ENCODE measurements at regions not wholly inside any gene's neighbourhood (a gene's known extent, or its start where the extent isn't known, plus 50 kb on each side); places are given as distances from the start of the nearest gene placed in this dataset.

- WGBS (ENCODE audit: insufficient coverage, low lambda C conversion rate): 81% methylated on average over 2 of the region's 2 CpGs
- Histone ChIP-seq H3K9me3 (ENCODE audit: control insufficient read depth, low read depth, low read length) (no peaks in the 10 kb centered on the region), H3K36me3 (ENCODE audit: control insufficient read depth, insufficient read depth, low read length) (no peaks in the 10 kb centered on the region), H3K4me3 (ENCODE audit: low read length) (no peak overlapping the region), H3K27me3 (ENCODE audit: control insufficient read depth, insufficient read depth, low read length) (no peaks in the 10 kb centered on the region), H3K27ac (ENCODE audit: low read length) (no peak overlapping the region), H3K4me1 (ENCODE audit: control insufficient read depth, insufficient read depth, low read length) (no peaks in the 10 kb centered on the region)
- DNase-seq: no peak
Measured at GRCh38 chr2:180180511-180180910, 173.4 kb upstream of the CWC22 start.

- Histone ChIP-seq H3K36me3 (ENCODE audit: control insufficient read depth, insufficient read depth, low read length) (no peaks in the 10 kb centered on the region), H3K4me3 (ENCODE audit: low read length) (no peak overlapping the region), H3K9me3 (ENCODE audit: control insufficient read depth, low read depth, low read length) (no peaks in the 10 kb centered on the region), H3K27me3 (ENCODE audit: control insufficient read depth, insufficient read depth, low read length) (no peaks in the 10 kb centered on the region), H3K27ac (ENCODE audit: low read length) (no peak overlapping the region), H3K4me1 (ENCODE audit: control insufficient read depth, insufficient read depth, low read length) (no peaks in the 10 kb centered on the region)
- DNase-seq: no peak
Measured at GRCh38 chr2:180177534-180177933, 170.4 kb upstream of the CWC22 start.

- no peak for DNase-seq
- Histone ChIP-seq H3K4me1 (ENCODE audit: control insufficient read depth, insufficient read depth, low read length) (no peaks in the 10 kb centered on the region), H3K36me3 (ENCODE audit: control insufficient read depth, insufficient read depth, low read length) (no peaks in the 10 kb centered on the region), H3K27me3 (ENCODE audit: control insufficient read depth, insufficient read depth, low read length) (no peaks in the 10 kb centered on the region), H3K9me3 (ENCODE audit: control insufficient read depth, low read depth, low read length) (no peaks in the 10 kb centered on the region), H3K4me3 (ENCODE audit: low read length) (no peak overlapping the region), H3K27ac (ENCODE audit: low read length) (no peak overlapping the region)
- no CpG with 5 or more reads among the region's 2 CpGs for WGBS (ENCODE audit: insufficient coverage, low lambda C conversion rate)
Measured at GRCh38 chr2:180175736-180176135, 168.6 kb upstream of the CWC22 start.

- Histone ChIP-seq H3K9me3 (ENCODE audit: control insufficient read depth, low read depth, low read length) (no peaks in the 10 kb centered on the region), H3K36me3 (ENCODE audit: control insufficient read depth, insufficient read depth, low read length) (no peaks in the 10 kb centered on the region), H3K4me1 (ENCODE audit: control insufficient read depth, insufficient read depth, low read length) (no peaks in the 10 kb centered on the region), H3K27ac (ENCODE audit: low read length) (no peak overlapping the region), H3K4me3 (ENCODE audit: low read length) (no peak overlapping the region), H3K27me3 (ENCODE audit: control insufficient read depth, insufficient read depth, low read length) (no peaks in the 10 kb centered on the region)
- no peak for DNase-seq
- WGBS (ENCODE audit: insufficient coverage, low lambda C conversion rate): 98% methylated on average over 4 of the region's 6 CpGs
Measured at GRCh38 chr2:180174580-180174979, 167.5 kb upstream of the CWC22 start.

- no peaks in the 10 kb centered on the region for H3K9me3 ChIP-seq (ENCODE audit: control insufficient read depth, low read depth, low read length)
- H3K36me3 ChIP-seq (ENCODE audit: control insufficient read depth, insufficient read depth, low read length): no peaks in the 10 kb centered on the region
- no peak overlapping the region for H3K4me3 ChIP-seq (ENCODE audit: low read length)
- no peaks in the 10 kb centered on the region for H3K27me3 ChIP-seq (ENCODE audit: control insufficient read depth, insufficient read depth, low read length)
- no peak overlapping the region for H3K27ac ChIP-seq (ENCODE audit: low read length)
- H3K4me1 ChIP-seq (ENCODE audit: control insufficient read depth, insufficient read depth, low read length): no peaks in the 10 kb centered on the region
- no peak for DNase-seq
Measured at GRCh38 chr2:180169474-180169873, 162.4 kb upstream of the CWC22 start.

GRCh38 chr2:180161415-180161814, 154.3 kb upstream of the CWC22 start:
- no peaks in the 10 kb centered on the region for H3K9me3 ChIP-seq (ENCODE audit: control insufficient read depth, low read depth, low read length)
- no peak for DNase-seq
- H3K4me1 ChIP-seq (ENCODE audit: control insufficient read depth, insufficient read depth, low read length): no peaks in the 10 kb centered on the region
- 100% methylated on average over 1 of the region's 2 CpGs for WGBS (ENCODE audit: insufficient coverage, low lambda C conversion rate)
- no peaks in the 10 kb centered on the region for H3K36me3 ChIP-seq (ENCODE audit: control insufficient read depth, insufficient read depth, low read length)
- no peak overlapping the region for H3K27ac ChIP-seq (ENCODE audit: low read length)
- H3K4me3 ChIP-seq (ENCODE audit: low read length): no peak overlapping the region
- no peaks in the 10 kb centered on the region for H3K27me3 ChIP-seq (ENCODE audit: control insufficient read depth, insufficient read depth, low read length)

GRCh38 chr2:180159921-180160320, 152.8 kb upstream of the CWC22 start:
- 60% methylated on average over 1 of the region's 2 CpGs for WGBS (ENCODE audit: insufficient coverage, low lambda C conversion rate)
- Histone ChIP-seq H3K4me3 (ENCODE audit: low read length) (no peak overlapping the region), H3K27me3 (ENCODE audit: control insufficient read depth, insufficient read depth, low read length) (no peaks in the 10 kb centered on the region), H3K36me3 (ENCODE audit: control insufficient read depth, insufficient read depth, low read length) (no peaks in the 10 kb centered on the region), H3K27ac (ENCODE audit: low read length) (no peak overlapping the region), H3K9me3 (ENCODE audit: control insufficient read depth, low read depth, low read length) (no peaks in the 10 kb centered on the region), H3K4me1 (ENCODE audit: control insufficient read depth, insufficient read depth, low read length) (no peaks in the 10 kb centered on the region)
- DNase-seq: no peak

- no peak overlapping the region for H3K4me3 ChIP-seq (ENCODE audit: low read length)
- H3K27ac ChIP-seq (ENCODE audit: low read length): no peak overlapping the region
- no peaks in the 10 kb centered on the region for H3K4me1 ChIP-seq (ENCODE audit: control insufficient read depth, insufficient read depth, low read length)
- H3K36me3 ChIP-seq (ENCODE audit: control insufficient read depth, insufficient read depth, low read length): no peaks in the 10 kb centered on the region
- no peaks in the 10 kb centered on the region for H3K9me3 ChIP-seq (ENCODE audit: control insufficient read depth, low read depth, low read length)
- 100% methylated on average over 1 of the region's 2 CpGs for WGBS (ENCODE audit: insufficient coverage, low lambda C conversion rate)
- DNase-seq: no peak
- no peaks in the 10 kb centered on the region for H3K27me3 ChIP-seq (ENCODE audit: control insufficient read depth, insufficient read depth, low read length)
Measured at GRCh38 chr2:180158961-180159360, 151.9 kb upstream of the CWC22 start.

- Histone ChIP-seq H3K27me3 (ENCODE audit: control insufficient read depth, insufficient read depth, low read length) (no peaks in the 10 kb centered on the region), H3K36me3 (ENCODE audit: control insufficient read depth, insufficient read depth, low read length) (no peaks in the 10 kb centered on the region), H3K9me3 (ENCODE audit: control insufficient read depth, low read depth, low read length) (no peaks in the 10 kb centered on the region), H3K27ac (ENCODE audit: low read length) (no peak overlapping the region), H3K4me3 (ENCODE audit: low read length) (no peak overlapping the region), H3K4me1 (ENCODE audit: control insufficient read depth, insufficient read depth, low read length) (no peaks in the 10 kb centered on the region)
- DNase-seq: no peak
Measured at GRCh38 chr2:180156651-180157050, 149.6 kb upstream of the CWC22 start.

GRCh38 chr2:180150606-180151005, 143.5 kb upstream of the CWC22 start:
- Histone ChIP-seq H3K9me3 (ENCODE audit: control insufficient read depth, low read depth, low read length) (no peaks in the 10 kb centered on the region), H3K4me1 (ENCODE audit: control insufficient read depth, insufficient read depth, low read length) (no peaks in the 10 kb centered on the region), H3K4me3 (ENCODE audit: low read length) (no peak overlapping the region), H3K27me3 (ENCODE audit: control insufficient read depth, insufficient read depth, low read length) (no peaks in the 10 kb centered on the region), H3K27ac (ENCODE audit: low read length) (no peak overlapping the region), H3K36me3 (ENCODE audit: control insufficient read depth, insufficient read depth, low read length) (no peaks in the 10 kb centered on the region)
- WGBS (ENCODE audit: insufficient coverage, low lambda C conversion rate): no CpG with 5 or more reads among the region's 1 CpG
- DNase-seq: no peak

- Histone ChIP-seq H3K27me3 (ENCODE audit: control insufficient read depth, insufficient read depth, low read length) (no peaks in the 10 kb centered on the region), H3K36me3 (ENCODE audit: control insufficient read depth, insufficient read depth, low read length) (no peaks in the 10 kb centered on the region), H3K9me3 (ENCODE audit: control insufficient read depth, low read depth, low read length) (no peaks in the 10 kb centered on the region), H3K4me1 (ENCODE audit: control insufficient read depth, insufficient read depth, low read length) (no peaks in the 10 kb centered on the region), H3K4me3 (ENCODE audit: low read length) (no peak overlapping the region), H3K27ac (ENCODE audit: low read length) (no peak overlapping the region)
- no CpG with 5 or more reads among the region's 2 CpGs for WGBS (ENCODE audit: insufficient coverage, low lambda C conversion rate)
- no peak for DNase-seq
Measured at GRCh38 chr2:180146541-180146940, 139.4 kb upstream of the CWC22 start.

All from large intestine (tissue), 3 donors.